Loucy (cell line): ENCODE measurements at regions not wholly inside any gene's neighbourhood (a gene's known extent, or its start where the extent isn't known, plus 50 kb on each side); places are given as distances from the start of the nearest gene placed in this dataset.

Experiments used
- H2AFZ ChIP-seq: fragments of 200-600 bp; sonication (generic); 2 replicates; pipeline ENCODE4 v1.6.0; 2016; ENCODE audit warnings: antibody characterized with exemption, mild to moderate bottlenecking, low read length, moderate library complexity
- H3F3A ChIP-seq: fragments of 200-600 bp; 2 replicates; pipeline ENCODE4 v1.6.0; 2016; ENCODE audit warnings: antibody characterized with exemption, low read depth, mild to moderate bottlenecking
- H3K27me3 ChIP-seq: fragments of 200-600 bp; sonication (generic); 2 replicates; pipeline ENCODE4 v1.6.1; 2014; ENCODE audit warnings: low read length, mild to moderate bottlenecking; ENCODE audit not compliant: insufficient read depth, poor library complexity, severe bottlenecking
- H3K36me3 ChIP-seq: fragments of 200-600 bp; sonication (generic); 2 replicates; pipeline ENCODE4 v1.6.1; 2016; ENCODE audit warnings: low read length; ENCODE audit not compliant: insufficient read depth
- H3K4me1 ChIP-seq: fragments of 200-600 bp; sonication (generic); 2 replicates; pipeline ENCODE4 v1.5.1; 2014; ENCODE audit warnings: low read length, mild to moderate bottlenecking; ENCODE audit not compliant: insufficient read depth, poor library complexity, severe bottlenecking
- H3K4me2 ChIP-seq: fragments of 200-600 bp; sonication (generic); 2 replicates; pipeline ENCODE4 v1.6.0; 2014; ENCODE audit warnings: antibody characterized with exemption, low read length, low read depth, mild to moderate bottlenecking; ENCODE audit not compliant: poor library complexity, severe bottlenecking
- H3K4me3 ChIP-seq: fragments of 200-600 bp; sonication (generic); 2 replicates; pipeline ENCODE4 v1.5.1; 2014; ENCODE audit warnings: low read length, mild to moderate bottlenecking, mixed read lengths; ENCODE audit not compliant: poor library complexity, severe bottlenecking
- H3K79me2 ChIP-seq: fragments of 200-600 bp; sonication (generic); 2 replicates; pipeline ENCODE4 v1.6.1; 2014; ENCODE audit warnings: low read length; ENCODE audit not compliant: insufficient read depth
- H3K9ac ChIP-seq: fragments of 200-600 bp; sonication (generic); 2 replicates; pipeline ENCODE4 v1.6.0; 2014; ENCODE audit warnings: mild to moderate bottlenecking, low read depth, low read length, moderate library complexity; ENCODE audit not compliant: poor library complexity, severe bottlenecking
- H3K9me2 ChIP-seq: fragments of 200-600 bp; sonication (generic); replicated peaks from 2 replicates; pipeline ENCODE4 v1.6.1; 2016; ENCODE audit warnings: low read depth, low read length, mixed read lengths
- H3K9me3 ChIP-seq: fragments of 200-600 bp; sonication (generic); 2 replicates; pipeline ENCODE4 v1.6.1; 2014; ENCODE audit warnings: mild to moderate bottlenecking, antibody characterized with exemption, low read length, low read depth; ENCODE audit not compliant: insufficient read depth
- H4K20me1 ChIP-seq: fragments of 200-600 bp; sonication (generic); 2 replicates; pipeline ENCODE4 v1.6.0; 2014; ENCODE audit warnings: antibody characterized with exemption, low read length, mild to moderate bottlenecking; ENCODE audit not compliant: insufficient read depth, poor library complexity, severe bottlenecking
- EZH2phosphoT487 ChIP-seq: fragments of 200-600 bp; IDR thresholded peaks from 2 replicates; pipeline ENCODE4 v1.6.1; 2018; ENCODE audit warnings: antibody characterized with exemption, mild to moderate bottlenecking, moderate library complexity, borderline replicate concordance
- TF ChIP-seq, protein P1 (sequence below): fragments of 200-600 bp; sonication (generic); conservative IDR thresholded peaks from 2 replicates; pipeline ENCODE4 v1.5.1; 2014; ENCODE audit warnings: mild to moderate bottlenecking, antibody characterized with exemption, low read length

DNA sequence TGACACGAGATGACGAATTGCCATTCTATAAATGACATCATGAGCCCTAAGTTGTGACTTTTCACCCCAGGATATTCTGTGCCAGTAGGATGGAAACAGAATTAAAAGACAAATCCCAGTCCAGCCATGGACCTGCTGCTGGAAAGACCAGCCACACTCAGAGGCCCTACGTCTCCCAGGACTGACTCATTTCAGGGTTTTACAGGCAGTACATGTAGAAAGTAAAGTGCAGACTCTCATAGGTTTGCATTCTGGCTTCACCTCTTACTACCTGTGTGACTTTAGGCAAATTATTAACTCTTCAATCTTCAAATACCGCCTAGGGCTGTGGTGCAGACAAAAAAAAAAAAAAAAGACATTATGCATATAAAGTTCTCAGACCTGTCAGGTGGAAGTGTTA lies 188.8 kb downstream of the NEBL start:
- no peaks in the 10 kb centered on the region for H3K79me2 ChIP-seq
- H3F3A ChIP-seq, result no peaks in the 10 kb centered on the region
- H3K36me3 ChIP-seq, result no peaks in the 10 kb centered on the region
- H2AFZ ChIP-seq, result no peak overlapping the region
- H3K4me1 ChIP-seq, result no peaks in the 10 kb centered on the region
- no peaks in the 10 kb centered on the region for H3K9me2 ChIP-seq
- H4K20me1 ChIP-seq, result no peaks in the 10 kb centered on the region
- no peaks in the 10 kb centered on the region for H3K9me3 ChIP-seq
- no peak overlapping the region for H3K4me3 ChIP-seq
- no peak overlapping the region for H3K4me2 ChIP-seq
- H3K27me3 ChIP-seq, result no peaks in the 10 kb centered on the region
- TF ChIP-seq, protein P1, sequence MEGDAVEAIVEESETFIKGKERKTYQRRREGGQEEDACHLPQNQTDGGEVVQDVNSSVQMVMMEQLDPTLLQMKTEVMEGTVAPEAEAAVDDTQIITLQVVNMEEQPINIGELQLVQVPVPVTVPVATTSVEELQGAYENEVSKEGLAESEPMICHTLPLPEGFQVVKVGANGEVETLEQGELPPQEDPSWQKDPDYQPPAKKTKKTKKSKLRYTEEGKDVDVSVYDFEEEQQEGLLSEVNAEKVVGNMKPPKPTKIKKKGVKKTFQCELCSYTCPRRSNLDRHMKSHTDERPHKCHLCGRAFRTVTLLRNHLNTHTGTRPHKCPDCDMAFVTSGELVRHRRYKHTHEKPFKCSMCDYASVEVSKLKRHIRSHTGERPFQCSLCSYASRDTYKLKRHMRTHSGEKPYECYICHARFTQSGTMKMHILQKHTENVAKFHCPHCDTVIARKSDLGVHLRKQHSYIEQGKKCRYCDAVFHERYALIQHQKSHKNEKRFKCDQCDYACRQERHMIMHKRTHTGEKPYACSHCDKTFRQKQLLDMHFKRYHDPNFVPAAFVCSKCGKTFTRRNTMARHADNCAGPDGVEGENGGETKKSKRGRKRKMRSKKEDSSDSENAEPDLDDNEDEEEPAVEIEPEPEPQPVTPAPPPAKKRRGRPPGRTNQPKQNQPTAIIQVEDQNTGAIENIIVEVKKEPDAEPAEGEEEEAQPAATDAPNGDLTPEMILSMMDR, result no peak
- no peak for TF ChIP-seq EZH2phosphoT487
- H3K9ac ChIP-seq, result no peak overlapping the region

DNA sequence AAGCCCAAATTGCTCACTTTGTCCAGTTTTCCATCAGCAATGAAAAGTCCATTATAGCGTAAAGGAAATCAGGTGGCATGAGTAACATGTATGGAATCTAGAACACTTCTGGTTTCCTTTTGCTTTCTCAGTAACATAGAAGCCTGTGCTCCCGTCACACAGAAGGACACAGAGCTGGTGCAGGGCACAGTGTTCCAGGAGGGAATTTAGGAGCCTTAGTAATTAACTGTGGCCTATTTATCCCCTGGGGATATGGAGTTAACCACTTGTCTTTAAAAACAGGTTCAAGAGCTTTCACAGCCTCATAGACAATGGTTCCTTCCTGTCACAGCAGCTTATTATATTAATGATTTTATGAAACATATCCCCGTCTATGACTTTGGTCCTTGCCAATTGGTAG lies 189.9 kb downstream of the NEBL start:
- Histone ChIP-seq H3K79me2 (no peaks in the 10 kb centered on the region), H3K4me1 (no peaks in the 10 kb centered on the region), H3F3A (no peaks in the 10 kb centered on the region), H4K20me1 (no peaks in the 10 kb centered on the region), H2AFZ (no peak overlapping the region), H3K9ac (no peak overlapping the region), H3K36me3 (no peaks in the 10 kb centered on the region), H3K27me3 (no peaks in the 10 kb centered on the region), H3K4me3 (no peak overlapping the region), H3K4me2 (no peak overlapping the region), H3K9me2 (no peaks in the 10 kb centered on the region), H3K9me3 (no peaks in the 10 kb centered on the region)
- TF ChIP-seq, protein P1, result no peak

DNA sequence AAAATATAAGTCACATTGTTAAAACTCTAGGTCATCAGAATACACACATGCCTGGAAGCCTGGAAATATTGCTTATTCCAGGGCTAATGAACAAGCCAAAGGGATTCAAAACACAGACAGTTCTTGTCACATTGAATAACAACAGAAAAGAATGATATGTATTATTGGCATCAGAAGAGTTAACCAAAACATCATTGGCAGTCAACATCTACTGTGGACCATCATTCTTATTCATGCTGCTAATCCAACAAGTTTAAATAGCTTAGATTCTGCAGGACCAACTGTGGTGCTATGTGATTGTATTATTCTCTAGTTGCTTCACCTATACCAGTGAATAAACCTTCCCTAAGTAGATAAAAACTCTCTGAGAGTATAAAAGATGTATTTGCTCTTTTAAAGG lies 198.3 kb downstream of the NEBL start:
- Histone ChIP-seq H3K4me1 (no peaks in the 10 kb centered on the region), H3K9me3 (no peaks in the 10 kb centered on the region), H4K20me1 (no peaks in the 10 kb centered on the region), H3K9ac (no peak overlapping the region), H3K4me3 (no peak overlapping the region), H3K36me3 (no peaks in the 10 kb centered on the region), H2AFZ (no peak overlapping the region), H3F3A (no peaks in the 10 kb centered on the region), H3K4me2 (no peak overlapping the region), H3K79me2 (no peaks in the 10 kb centered on the region), H3K9me2 (no peaks in the 10 kb centered on the region), H3K27me3 (no peaks in the 10 kb centered on the region)
- TF ChIP-seq EZH2phosphoT487, result no peak
- TF ChIP-seq, protein P1, result no peak
